HepG2 (cell line): ENCODE measurements at regions not wholly inside any gene's neighbourhood (a gene's known extent, or its start where the extent isn't known, plus 50 kb on each side); places are given as distances from the start of the nearest gene placed in this dataset.

Source experiments
- EP300 ChIP-seq, 3 experiments: sonication (generic) in 1 of 3; formaldehyde crosslinking in 1 of 3; IDR thresholded peaks; 2 replicates each; pipeline versions ENCODE4 v1.5.1 to v1.6.1; 2011 to 2020; ENCODE audit warnings: low read depth in 2 of 3, low read length in 2 of 3, borderline replicate concordance in 1 of 3, improper control_type of control experiment in 1 of 3, mild to moderate bottlenecking in 1 of 3, missing genetic modification reagents in 1 of 3, moderate library complexity in 1 of 3
- EZH2 ChIP-seq: conservative IDR thresholded peaks from 2 replicates; pipeline ENCODE4 v1.6.1; 2012; ENCODE audit warnings: mild to moderate bottlenecking, low read depth, low read length, moderate library complexity
- IKZF1 ChIP-seq: fragments of 450-650 bp; IDR thresholded peaks from 2 replicates; pipeline ENCODE4 v1.7.1; 2016
- PCBP1 ChIP-seq: fragments of 200-400 bp; formaldehyde crosslinking; IDR thresholded peaks from 2 replicates; pipeline ENCODE4 v1.6.1; 2017; ENCODE audit warnings: mild to moderate bottlenecking, low read depth, low read length, borderline replicate concordance
- RERE ChIP-seq: IDR thresholded peaks from 2 replicates; pipeline ENCODE4 v1.6.1; 2016; ENCODE audit warnings: low read depth, missing genetic modification reagents, missing compliant biosample characterization
- RNF2 ChIP-seq: fragments of 450-650 bp; conservative IDR thresholded peaks from 2 replicates; pipeline ENCODE4 v1.6.1; 2016; ENCODE audit warnings: low read depth
- SETDB1 ChIP-seq: sonication (generic); formaldehyde crosslinking; IDR thresholded peaks from 2 replicates; pipeline ENCODE4 v1.5.1; 2020; ENCODE audit warnings: missing genetic modification reagents, mild to moderate bottlenecking, borderline replicate concordance
- ZNF569 ChIP-seq: sonication (generic); formaldehyde crosslinking; IDR thresholded peaks from 2 replicates; pipeline ENCODE4 v1.5.0; 2020; ENCODE audit warnings: mild to moderate bottlenecking, missing genetic modification reagents, moderate library complexity, borderline replicate concordance

GRCh38 chr5:97388794-97389193 lies 205.7 kb upstream of the RIOK2 start:
- no peak for TF ChIP-seq IKZF1
- TF ChIP-seq EP300 (IDR thresholded peaks at IDR 0.05; ENCODE audit: low read depth in 2 of 2, low read length in 2 of 2): no peak
- TF ChIP-seq EP300 (CRISPR knock-in tag; IDR thresholded peaks at IDR 0.05; ENCODE audit: borderline replicate concordance): no peak
- no peak for TF ChIP-seq PCBP1
- TF ChIP-seq RNF2: no peak
- TF ChIP-seq ZNF569: no peak
- no peak for TF ChIP-seq EZH2
- TF ChIP-seq RERE (CRISPR knock-in tag): no peak
- TF ChIP-seq SETDB1 (CRISPR knock-in tag): no peak
